ENCODE measurements at regions not wholly inside any gene's neighbourhood (a gene's known extent, or its start where the extent isn't known, plus 50 kb on each side); places are given as distances from the start of the nearest gene placed in this dataset.

GRCh38 chr3:139187154-139187553 lies 142.5 kb upstream of the PRR23C start (continued):
- no peak for TF ChIP-seq PRDM10 (CRISPR knock-in tag; IDR thresholded peaks at IDR 0.05; ENCODE audit: low read depth)
- no peak for TF ChIP-seq ZNF580 (CRISPR knock-in tag; IDR thresholded peaks at IDR 0.05; ENCODE audit: borderline replicate concordance, low read depth)
- no peak for TF ChIP-seq IRF1 (CRISPR knock-in tag; IDR thresholded peaks at IDR 0.05; ENCODE audit: low read depth)
- no peak for TF ChIP-seq SCMH1 (CRISPR knock-in tag; IDR thresholded peaks at IDR 0.05; ENCODE audit: borderline replicate concordance)
- no peak for TF ChIP-seq ZFY (CRISPR knock-in tag; IDR thresholded peaks at IDR 0.05)
- TF ChIP-seq ZNF382 (CRISPR knock-in tag; IDR thresholded peaks at IDR 0.05; ENCODE audit: borderline replicate concordance), result no peak
- TF ChIP-seq MYC (CRISPR knock-in tag; IDR thresholded peaks at IDR 0.05; ENCODE audit: borderline replicate concordance), result no peak
- no peak for TF ChIP-seq NFRKB (IDR thresholded peaks at IDR 0.05)

- POLR2A ChIA-PET, result no interaction called here
- intact Hi-C loops (cut with micrococcal nuclease; ENCODE audit: unreplicated experiment) (no loop called here), in situ Hi-C loops (cut with HindIII; ENCODE audit: extremely low pct_ligation_motif_present, low pct_unique_long_range_greater_than_20kb) (no loop called here)
- H3K4me2 ChIP-seq (ENCODE audit: low read depth, low read length), result no peak overlapping the region
- ATAC-seq, result no peak
- H3K79me2 ChIP-seq (ENCODE audit: insufficient read depth, low read length), result no peaks in the 10 kb centered on the region
- CTCF ChIA-PET (ENCODE audit: low intra/inter-chr PET ratio, low total read pairs), result no interaction called here
- 51% methylated on average over 3 of the region's 4 CpGs for WGBS (ENCODE audit: low lambda C conversion rate)
- no peak for DNase-seq (ENCODE audit: low spot score)
- no peaks in the 10 kb centered on the region for H3K4me1 ChIP-seq (ENCODE audit: insufficient read depth, low read length)
- FAIRE-seq, result no peak
- H3K27me3 ChIP-seq (ENCODE audit: control insufficient read depth in 1 of 2, insufficient read depth in 2 of 2, low read length in 2 of 2), result no peaks in the 10 kb centered on the region; a peak in 1 of 5 replicates
- no peaks in the 10 kb centered on the region for H3K36me3 ChIP-seq (replicated peaks in 1 of 2; ENCODE audit: control insufficient read depth in 1 of 2, insufficient read depth in 2 of 2, low read length in 2 of 2)
- H2AFZ ChIP-seq (ENCODE audit: low read length), result no peak overlapping the region
- no peak overlapping the region for H3K27ac ChIP-seq (ENCODE audit: extremely low read length, insufficient read depth, low read length)
- no peaks in the 10 kb centered on the region for H3K9me3 ChIP-seq (ENCODE audit: low read length)
- no TSS peak for BruUV-seq (replicated peaks)
- H3K9ac ChIP-seq (ENCODE audit: insufficient read depth, low read depth, low read length), result no peak overlapping the region
- H4K20me1 ChIP-seq (ENCODE audit: insufficient read depth, low read length), result no peaks in the 10 kb centered on the region
- TF ChIP-seq ZNF441 (CRISPR knock-in tag; IDR thresholded peaks at IDR 0.05; ENCODE audit: borderline replicate concordance) (no peak), CTCF (CRISPR knock-in tag; IDR thresholded peaks at IDR 0.05) (0 out of 2 replicates have a peak, but pooled peaks have one; percentile 21)
- no peak overlapping the region for H3K4me3 ChIP-seq (replicated peaks in 1 of 3; ENCODE audit: insufficient read depth in 1 of 3, low read depth in 2 of 3, low read length in 3 of 3)
Measured at GRCh38 chr3:139187648-139188047, 143.0 kb upstream of the PRR23C start.
